ENCODE measurements at regions not wholly inside any gene's neighbourhood (a gene's known extent, or its start where the extent isn't known, plus 50 kb on each side); places are given as distances from the start of the nearest gene placed in this dataset.

GRCh38 chr6:80544976-80545722 lies 438.7 kb downstream of the BCKDHB start:
- Histone ChIP-seq H3K4me3 (replicated peaks; ENCODE audit: low read depth, low read length) (no peak overlapping the region), H3K27me3 (replicated peaks; ENCODE audit: control insufficient read depth, insufficient read depth, low read length) (no peaks in the 10 kb centered on the region), H3K36me3 (ENCODE audit: control insufficient read depth, insufficient read depth, low read length) (no peaks in the 10 kb centered on the region)
- DNase-seq (ENCODE audit: extremely low read depth, insufficient read length): no peak
- no peak for TF ChIP-seq CTCF (IDR thresholded peaks at IDR 0.05; ENCODE audit: insufficient read depth, low read length, poor library complexity, severe bottlenecking)

GRCh38 chr6:80544555-80544954 lies 438.1 kb downstream of the BCKDHB start:
- no peaks in the 10 kb centered on the region for H3K36me3 ChIP-seq (ENCODE audit: control insufficient read depth, insufficient read depth, low read length)
- H3K4me3 ChIP-seq (replicated peaks; ENCODE audit: low read depth, low read length): no peak overlapping the region
- no peaks in the 10 kb centered on the region for H3K27me3 ChIP-seq (replicated peaks; ENCODE audit: control insufficient read depth, insufficient read depth, low read length)
- no peak for DNase-seq (ENCODE audit: extremely low read depth, insufficient read length)
- TF ChIP-seq CTCF (IDR thresholded peaks at IDR 0.05; ENCODE audit: insufficient read depth, low read length, poor library complexity, severe bottlenecking): no peak

GRCh38 chr6:80543598-80544222 lies 437.2 kb downstream of the BCKDHB start:
- TF ChIP-seq CTCF (IDR thresholded peaks at IDR 0.05; ENCODE audit: insufficient read depth, low read length, poor library complexity, severe bottlenecking): no peak
- no peaks in the 10 kb centered on the region for H3K27me3 ChIP-seq (replicated peaks; ENCODE audit: control insufficient read depth, insufficient read depth, low read length)
- no peak for DNase-seq (ENCODE audit: extremely low read depth, insufficient read length)
- no peak overlapping the region for H3K4me3 ChIP-seq (replicated peaks; ENCODE audit: low read depth, low read length)
- no peaks in the 10 kb centered on the region for H3K36me3 ChIP-seq (ENCODE audit: control insufficient read depth, insufficient read depth, low read length)

- no peak for TF ChIP-seq CTCF (IDR thresholded peaks at IDR 0.05; ENCODE audit: insufficient read depth, low read length, poor library complexity, severe bottlenecking)
- no peak for DNase-seq (ENCODE audit: extremely low read depth, insufficient read length)
These were observed 436.7 kb downstream of the BCKDHB start for GRCh38 chr6:80543151-80543550.

GRCh38 chr6:80541886-80542285 lies 435.4 kb downstream of the BCKDHB start:
- Histone ChIP-seq H3K27me3 (replicated peaks; ENCODE audit: control insufficient read depth, insufficient read depth, low read length) (no peaks in the 10 kb centered on the region), H3K4me3 (replicated peaks; ENCODE audit: low read depth, low read length) (no peak overlapping the region), H3K36me3 (ENCODE audit: control insufficient read depth, insufficient read depth, low read length) (no peaks in the 10 kb centered on the region)
- TF ChIP-seq CTCF (IDR thresholded peaks at IDR 0.05; ENCODE audit: insufficient read depth, low read length, poor library complexity, severe bottlenecking): no peak
- no peak for DNase-seq (ENCODE audit: extremely low read depth, insufficient read length)

More at GRCh38 chr6:80543151-80543550, 436.7 kb downstream of the BCKDHB start:
- no peaks in the 10 kb centered on the region for H3K27me3 ChIP-seq (replicated peaks; ENCODE audit: control insufficient read depth, insufficient read depth, low read length)
- no peak overlapping the region for H3K4me3 ChIP-seq (replicated peaks; ENCODE audit: low read depth, low read length)
- no peaks in the 10 kb centered on the region for H3K36me3 ChIP-seq (ENCODE audit: control insufficient read depth, insufficient read depth, low read length)
